GM12864 (cell line): ENCODE measurements at regions not wholly inside any gene's neighbourhood (a gene's known extent, or its start where the extent isn't known, plus 50 kb on each side); places are given as distances from the start of the nearest gene placed in this dataset.

Experiments
- DNase-seq: peaks from one replicate; pipeline ENCODE4 v3.0.0-alpha.2; 2011; ENCODE audit warnings: low read depth
- H3K4me3 ChIP-seq: 2 replicates; pipeline ENCODE4 v1.5.1; 2011; ENCODE audit warnings: mild to moderate bottlenecking, low read depth, low read length, control low read depth
- CTCF ChIP-seq: IDR thresholded peaks from 2 replicates; pipeline ENCODE4 v1.5.1; 2011; ENCODE audit warnings: low read depth, mild to moderate bottlenecking, moderate library complexity, low read length, control low read depth, inconsistent platforms; ENCODE audit errors: missing control alignments

DNA sequence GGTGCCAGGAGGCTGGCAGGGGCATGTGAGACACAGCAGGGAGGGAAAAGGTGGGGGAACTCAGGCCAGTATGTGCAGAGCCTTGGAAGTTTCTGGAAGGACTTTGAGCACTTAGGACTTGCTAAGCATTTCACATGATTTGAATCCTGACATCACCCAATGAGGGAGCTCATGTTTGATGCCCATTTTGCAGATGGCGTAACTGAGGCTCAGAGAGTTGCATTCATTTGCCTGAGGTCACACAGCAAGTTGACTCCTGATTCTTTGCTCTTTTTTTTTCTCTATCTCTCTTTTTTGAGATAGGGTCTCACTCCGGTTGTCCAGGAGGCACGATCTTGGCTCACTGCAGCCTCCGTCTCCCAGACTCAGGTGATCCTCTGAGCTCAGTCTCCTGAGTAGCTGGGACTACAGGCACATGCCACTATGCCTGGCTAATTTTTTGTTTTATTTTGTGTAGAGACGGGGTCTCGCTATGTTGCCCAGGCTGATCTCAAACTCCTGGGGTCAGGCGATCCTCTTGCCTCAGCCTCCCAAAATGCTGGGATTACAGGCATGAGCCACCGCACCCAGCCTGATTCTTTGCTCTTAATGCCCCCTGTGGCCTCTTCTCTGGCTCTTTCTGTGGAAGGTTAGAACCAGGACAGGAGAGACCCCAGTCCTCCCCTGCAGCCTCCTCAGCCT lies 246.1 kb downstream of the RBM19 start:
- no peak for TF ChIP-seq CTCF
- no peak overlapping the region for H3K4me3 ChIP-seq
- no peak for DNase-seq

DNA sequence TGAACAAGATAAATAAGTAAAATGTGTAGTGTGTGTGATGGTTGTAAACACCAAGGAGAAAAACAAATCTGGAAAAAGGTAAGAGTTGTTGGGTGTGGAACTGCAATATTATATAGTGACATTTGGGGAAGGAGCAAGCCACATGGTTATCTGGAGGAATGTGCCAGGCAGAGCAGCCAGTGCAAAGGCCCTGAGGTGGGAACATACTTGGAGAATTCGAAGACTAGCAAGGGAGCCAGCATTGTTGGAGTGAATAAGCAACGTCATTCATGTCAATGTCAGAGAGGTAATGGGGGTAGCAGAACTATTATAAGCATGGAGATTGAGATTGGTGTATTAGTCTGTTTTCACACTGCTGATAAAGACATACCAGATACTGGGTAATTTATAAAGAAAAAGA lies 241.5 kb upstream of the LHX5 start:
- no peak for TF ChIP-seq CTCF
- no peak overlapping the region for H3K4me3 ChIP-seq
- no peak for DNase-seq

- DNase-seq, result no peak
Observed at GRCh38 chr12:113712481-113712880, 240.8 kb upstream of the LHX5 start.

DNA sequence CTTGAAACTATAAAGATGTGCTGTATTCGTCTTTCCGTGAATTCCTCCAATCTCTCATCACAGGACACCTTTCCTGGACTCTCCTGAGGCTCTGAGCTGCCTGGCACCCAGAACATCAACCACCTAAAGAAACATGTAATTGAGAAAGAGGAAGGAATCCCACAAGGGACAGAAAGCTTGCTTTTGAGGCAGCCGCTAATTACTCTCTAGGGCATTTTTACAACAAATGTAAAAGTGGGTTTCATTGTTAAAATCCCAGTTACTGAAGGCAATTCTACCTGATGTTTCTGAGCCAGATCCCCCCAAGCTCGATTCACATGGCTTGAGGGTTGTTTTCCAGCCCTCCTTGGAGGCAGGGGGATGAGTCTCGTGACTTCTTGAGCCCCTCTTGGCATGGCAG lies 238.5 kb upstream of the LHX5 start:
- H3K4me3 ChIP-seq, result no peak overlapping the region
- no peak for TF ChIP-seq CTCF
- no peak for DNase-seq

More at GRCh38 chr12:113712481-113712880, 240.8 kb upstream of the LHX5 start:
- no peak overlapping the region for H3K4me3 ChIP-seq
- no peak for TF ChIP-seq CTCF

DNA sequence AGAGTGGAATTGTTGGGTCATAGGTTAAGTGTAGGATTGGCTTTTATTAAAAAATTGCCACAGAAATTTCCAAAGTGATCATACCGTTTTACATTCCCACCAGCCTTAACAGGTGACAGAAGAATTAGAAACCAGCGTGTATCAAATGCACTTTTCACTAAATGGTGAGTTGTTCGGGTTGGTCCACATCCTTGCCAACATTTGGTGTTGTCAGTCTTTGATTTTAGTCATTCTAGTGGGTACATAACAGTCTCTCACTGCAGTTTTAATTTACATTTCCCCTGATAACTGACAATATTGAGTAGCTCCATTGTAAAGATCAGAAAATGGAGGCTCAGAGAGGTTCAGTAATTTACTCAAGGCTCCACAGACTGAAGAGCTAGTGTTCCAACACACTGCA lies 237.8 kb upstream of the LHX5 start:
- H3K4me3 ChIP-seq, result no peak overlapping the region
- TF ChIP-seq CTCF, result no peak
- DNase-seq, result no peak

DNA sequence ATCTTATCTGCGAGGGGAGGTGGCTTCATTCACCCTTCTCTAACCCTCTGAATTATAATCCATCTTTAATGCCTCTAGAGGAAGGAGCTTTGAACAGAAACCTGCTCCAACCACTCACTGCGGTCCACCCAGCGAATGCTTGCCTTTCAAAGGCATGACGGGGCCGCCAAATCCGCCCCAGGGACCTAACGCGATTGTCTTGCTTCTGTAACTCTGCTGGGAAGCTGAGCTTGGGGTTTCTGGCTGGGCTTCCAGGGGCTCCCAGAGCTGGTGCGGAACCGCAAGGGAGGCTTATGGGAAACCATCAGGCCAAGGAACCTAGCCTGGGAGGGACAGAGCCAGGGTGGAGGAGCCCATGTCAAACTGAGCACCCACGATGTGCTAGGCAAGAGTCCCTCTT lies 231.2 kb upstream of the LHX5 start:
- TF ChIP-seq CTCF, result no peak
- no peak overlapping the region for H3K4me3 ChIP-seq
- DNase-seq, result no peak

DNA sequence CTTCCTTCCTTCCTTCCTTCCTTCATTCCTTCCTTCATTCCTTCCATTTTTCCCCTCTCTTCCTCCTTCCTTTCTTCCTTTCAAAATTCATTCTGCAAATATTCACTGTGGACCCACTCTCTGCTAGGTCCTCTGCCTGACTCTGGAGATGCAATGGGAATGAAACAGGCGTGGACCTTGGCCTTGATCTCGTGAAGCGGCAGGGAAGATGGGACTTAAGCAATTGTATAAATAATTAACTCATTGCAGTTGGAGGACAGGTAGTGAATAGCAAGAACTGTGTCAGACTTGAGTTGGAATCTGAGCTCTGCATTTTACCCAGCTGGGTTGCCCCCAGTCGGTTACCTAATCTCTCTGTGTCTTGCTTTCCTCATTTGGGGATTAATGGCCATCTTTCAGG lies 230.6 kb upstream of the LHX5 start:
- no peak for TF ChIP-seq CTCF
- DNase-seq, result no peak
- H3K4me3 ChIP-seq, result no peak overlapping the region
